Natural killer cell (primary cell): ENCODE measurements at regions not wholly inside any gene's neighbourhood (a gene's known extent, or its start where the extent isn't known, plus 50 kb on each side); places are given as distances from the start of the nearest gene placed in this dataset.

Source experiments
- ATAC-seq, 3 donors: fragments of 150-1000 bp in 2 of 3; fragments of 200-7000 bp in 1 of 3; cut with Tn5 transposase; 1 replicate in 1 of 3; 2 replicates in 2 of 3; pipeline ENCODE4 v1.10.0; 2021; ENCODE audit warnings: mild to moderate bottlenecking in 2 of 3, moderate library complexity in 2 of 3
- DNase-seq, 2 donors: peaks; one replicate each; pipeline versions ENCODE4 v3.0.0 to v3.0.0-alpha.2; 2013 to 2021; ENCODE audit warnings: mixed read lengths in 1 of 2
- H3K27ac ChIP-seq: one replicate; pipeline ENCODE4 v1.5.1; 2013; ENCODE audit warnings: mild to moderate bottlenecking, low read length
- H3K27me3 ChIP-seq: one replicate; pipeline ENCODE4 v1.6.1; 2013; ENCODE audit warnings: low read length; ENCODE audit not compliant: control insufficient read depth, insufficient read depth
- H3K36me3 ChIP-seq: one replicate; pipeline ENCODE4 v1.6.1; 2013; ENCODE audit warnings: low read length; ENCODE audit not compliant: control insufficient read depth, insufficient read depth
- H3K4me1 ChIP-seq: one replicate; pipeline ENCODE4 v1.6.1; 2013; ENCODE audit warnings: low read length; ENCODE audit not compliant: control insufficient read depth, insufficient read depth
- H3K4me3 ChIP-seq: one replicate; pipeline ENCODE4 v1.5.1; 2013; ENCODE audit warnings: low read length
- H3K9me3 ChIP-seq: one replicate; pipeline ENCODE4 v1.6.1; 2013; ENCODE audit warnings: low read length; ENCODE audit not compliant: control insufficient read depth, insufficient read depth
- H3K27ac Mint-ChIP-seq, 2 donors: one replicate each; pipeline ENCODE4 v1.8.0; 2022; ENCODE audit warnings: mild to moderate bottlenecking in 2 of 2, mixed read lengths in 2 of 2, moderate library complexity in 1 of 2
- H3K27me3 Mint-ChIP-seq, 2 donors: one replicate each; pipeline ENCODE4 v1.8.0; 2022; ENCODE audit warnings: low read depth in 2 of 2, mixed read lengths in 2 of 2
- H3K36me3 Mint-ChIP-seq: one replicate; pipeline ENCODE4 v1.8.0; 2022; ENCODE audit warnings: mixed read lengths
- H3K4me1 Mint-ChIP-seq, 2 donors: one replicate each; pipeline ENCODE4 v1.8.0; 2022; ENCODE audit warnings: mixed read lengths in 2 of 2
- H3K4me3 Mint-ChIP-seq: one replicate; pipeline ENCODE4 v1.8.0; 2022; ENCODE audit warnings: mild to moderate bottlenecking, moderate library complexity, mixed read lengths
- H3K9me3 Mint-ChIP-seq, 2 donors: one replicate each; pipeline ENCODE4 v1.8.0; 2022; ENCODE audit warnings: mixed read lengths in 2 of 2
- CTCF ChIP-seq: fragments of 200-600 bp; IDR thresholded peaks from one replicate; pipeline ENCODE4 v1.8.0; 2022; ENCODE audit warnings: antibody characterized with exemption
- WGBS: methylation state at CpG from one replicate; pipeline ENCODE4 v1.1.7; 2013; ENCODE audit warnings: missing lambda C conversion rate; ENCODE audit not compliant: insufficient coverage; 5-methylcytosine and 5-hydroxymethylcytosine counted together
- intact Hi-C: fragments of 100-400 bp; cut with micrococcal nuclease; formaldehyde crosslinking; loops from one replicate; pipeline ENCODE4 v1.14.2; 2022

DNA sequence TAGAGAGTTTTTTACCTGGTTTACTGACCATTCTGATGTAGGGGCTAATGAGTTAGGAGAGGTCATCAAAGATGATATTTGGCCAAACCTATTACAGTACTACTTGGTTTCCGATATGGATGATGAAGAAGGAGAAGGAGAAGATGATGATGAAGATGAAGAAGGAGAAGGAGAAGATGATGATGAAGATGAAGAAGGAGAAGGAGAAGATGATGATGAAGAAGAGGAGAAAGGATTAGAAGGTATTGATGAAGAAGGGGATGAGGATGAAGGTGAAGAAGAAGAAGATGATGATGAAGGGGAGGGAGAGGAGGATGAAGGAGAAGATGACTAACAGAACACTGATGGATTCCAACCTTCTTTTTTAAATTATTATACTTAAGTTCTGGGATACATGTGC, 196.6 kb downstream of the TMX1 start:
- Mint-ChIP-seq H3K36me3 (no peaks in the 10 kb centered on the region), H3K4me1 (no peaks in the 10 kb centered on the region), H3K27me3 (peaks cover 22 to 59% of the 10 kb centered on the region in 2 donors), H3K9me3 (no peaks in the 10 kb centered on the region), H3K4me3 (no peak overlapping the region), H3K27ac (no peak overlapping the region)
- DNase-seq (no peak), ATAC-seq (no peak)
- H3K9me3 ChIP-seq, result no peaks in the 10 kb centered on the region
- H3K27ac ChIP-seq, result no peak overlapping the region
- H3K4me3 ChIP-seq, result no peak overlapping the region
- WGBS, result 94% methylated on average over 1 of the region's 1 CpG
- TF ChIP-seq CTCF, result no peak
- intact Hi-C loops, result no loop called here
- H3K4me1 ChIP-seq, result no peaks in the 10 kb centered on the region
- no peaks in the 10 kb centered on the region for H3K36me3 ChIP-seq
- H3K27me3 ChIP-seq, result peaks cover 4% of the 10 kb centered on the region

- Histone ChIP-seq H3K9me3 (no peaks in the 10 kb centered on the region), H3K4me1 (no peaks in the 10 kb centered on the region), H3K4me3 (no peak overlapping the region), H3K27ac (no peak overlapping the region), H3K27me3 (peaks cover 5% of the 10 kb centered on the region), H3K36me3 (no peaks in the 10 kb centered on the region)
- no peak for DNase-seq
- H3K4me1 Mint-ChIP-seq, result no peaks in the 10 kb centered on the region
- no peak overlapping the region for H3K4me3 Mint-ChIP-seq
- ATAC-seq, result no peak
- 97% methylated on average over 2 of the region's 4 CpGs for WGBS
- H3K36me3 Mint-ChIP-seq, result no peaks in the 10 kb centered on the region
- no peak overlapping the region for H3K27ac Mint-ChIP-seq
- intact Hi-C loops, result no loop called here
- no peaks in the 10 kb centered on the region for H3K9me3 Mint-ChIP-seq
- TF ChIP-seq CTCF, result no peak
- H3K27me3 Mint-ChIP-seq, result peaks cover 21 to 66% of the 10 kb centered on the region in 2 donors
Observed at GRCh38 chr14:51439896-51440295, 199.8 kb downstream of the TMX1 start.

DNA sequence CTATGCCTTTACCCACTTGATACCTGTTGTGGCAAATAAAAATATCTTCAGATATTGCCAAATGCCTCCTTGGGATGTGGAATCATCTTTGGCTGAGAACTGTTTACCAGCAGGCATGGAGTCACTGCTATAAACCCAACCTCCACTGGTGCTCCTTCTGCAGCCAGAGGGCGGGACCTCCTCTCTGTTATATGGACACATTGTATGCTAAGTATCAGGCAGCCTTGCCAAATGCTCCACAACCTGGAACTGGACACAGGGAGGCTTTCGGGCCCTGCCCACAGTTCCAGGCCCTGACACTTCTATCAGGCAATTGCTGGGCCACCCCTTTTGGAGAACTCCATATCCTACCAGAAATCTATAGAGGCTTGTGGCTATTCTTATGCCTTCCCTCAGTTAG, 201.0 kb downstream of the TMX1 start:
- Mint-ChIP-seq H3K4me3 (no peak overlapping the region), H3K9me3 (no peaks in the 10 kb centered on the region), H3K36me3 (no peaks in the 10 kb centered on the region), H3K27me3 (peaks cover 22 to 71% of the 10 kb centered on the region in 2 donors), H3K27ac (no peak overlapping the region), H3K4me1 (no peaks in the 10 kb centered on the region)
- intact Hi-C loops, result no loop called here
- Histone ChIP-seq H3K4me1 (no peaks in the 10 kb centered on the region), H3K4me3 (no peak overlapping the region), H3K27me3 (peaks cover 5% of the 10 kb centered on the region), H3K27ac (no peak overlapping the region), H3K36me3 (no peaks in the 10 kb centered on the region), H3K9me3 (no peaks in the 10 kb centered on the region)
- ATAC-seq (no peak), DNase-seq (no peak)
- TF ChIP-seq CTCF, result no peak
- 82% methylated on average over 2 of the region's 2 CpGs for WGBS

- Mint-ChIP-seq H3K4me3 (no peak overlapping the region), H3K9me3 (no peaks in the 10 kb centered on the region), H3K36me3 (no peaks in the 10 kb centered on the region), H3K27ac (no peak overlapping the region), H3K4me1 (no peaks in the 10 kb centered on the region), H3K27me3 (peaks cover 15 to 74% of the 10 kb centered on the region in 2 donors)
- no peak for TF ChIP-seq CTCF
- no peaks in the 10 kb centered on the region for H3K36me3 ChIP-seq
- DNase-seq (no peak), ATAC-seq (no peak)
- H3K9me3 ChIP-seq, result no peaks in the 10 kb centered on the region
- H3K27me3 ChIP-seq, result peaks cover 5% of the 10 kb centered on the region
- no peak overlapping the region for H3K4me3 ChIP-seq
- 68% methylated on average over 2 of the region's 2 CpGs for WGBS
- H3K27ac ChIP-seq, result no peak overlapping the region
- intact Hi-C loops, result no loop called here
- no peaks in the 10 kb centered on the region for H3K4me1 ChIP-seq
Observed at GRCh38 chr14:51442513-51443175, 202.6 kb downstream of the TMX1 start.
